K562 (cell line): ENCODE measurements at regions not wholly inside any gene's neighbourhood (a gene's known extent, or its start where the extent isn't known, plus 50 kb on each side); places are given as distances from the start of the nearest gene placed in this dataset.
A peak's percentile ranks its signal among the peaks of the same experiment; 100 is the strongest.

Experiments
- CEBPB ChIP-seq: fragments of 450-650 bp; IDR thresholded peaks from 2 replicates; pipeline ENCODE4 v1.6.1; 2016; ENCODE audit warnings: missing genetic modification characterization, missing compliant biosample characterization
- CTCF ChIP-seq, 3 experiments: IDR thresholded peaks in 2 of 3; conservative IDR thresholded peaks in 1 of 3; 2 replicates each; pipeline ENCODE4 v1.5.1; 2011 to 2012; ENCODE audit warnings: low read length in 3 of 3, mild to moderate bottlenecking in 3 of 3, control low read depth in 2 of 3, improper control_type of control experiment in 1 of 3, inconsistent platforms in 1 of 3, low read depth in 1 of 3, mixed read lengths in 1 of 3, moderate library complexity in 1 of 3; ENCODE audit not compliant: insufficient read depth in 2 of 3
- EP300 ChIP-seq: IDR thresholded peaks from 2 replicates; pipeline ENCODE4 v1.6.1; 2012; ENCODE audit warnings: low read length, improper control_type of control experiment
- KDM1A ChIP-seq, 2 experiments: fragments of 450-650 bp; IDR thresholded peaks; 2 replicates each; pipeline ENCODE4 v1.6.1; 2016; ENCODE audit warnings: mild to moderate bottlenecking in 2 of 2
- POLR2A ChIP-seq: fragments of 450-650 bp; conservative IDR thresholded peaks from 2 replicates; pipeline ENCODE4 v1.6.1; 2016
- POLR2AphosphoS5 ChIP-seq: IDR thresholded peaks from 2 replicates; pipeline ENCODE4 v1.6.1; 2011; ENCODE audit warnings: mild to moderate bottlenecking, low read depth, low read length, moderate library complexity; ENCODE audit not compliant: control insufficient read depth, insufficient read depth
- PTBP1 ChIP-seq: fragments of 200-400 bp; formaldehyde crosslinking; IDR thresholded peaks from 2 replicates; pipeline ENCODE4 v1.6.1; 2017; ENCODE audit warnings: low read depth, low read length
- RAD21 ChIP-seq, 2 experiments: fragments of 250-450 bp in 1 of 2; fragments of 450-650 bp in 1 of 2; sonication (Bioruptor Pico) in 1 of 2; formaldehyde crosslinking in 1 of 2; IDR thresholded peaks in 1 of 2; conservative IDR thresholded peaks in 1 of 2; 2 replicates each; pipeline versions ENCODE4 v1.4.0 to v1.8.0; 2020 to 2022; ENCODE audit warnings: mild to moderate bottlenecking in 2 of 2, moderate library complexity in 1 of 2
- SMARCA5 ChIP-seq: fragments of 450-650 bp; IDR thresholded peaks from 2 replicates; pipeline ENCODE4 v1.6.1; 2016
- TSHZ1 ChIP-seq: fragments of 250-450 bp; sonication (Bioruptor Pico); IDR thresholded peaks from 2 replicates; pipeline ENCODE4 v1.4.0; 2020; ENCODE audit warnings: mild to moderate bottlenecking, moderate library complexity
- ZBTB34 ChIP-seq: fragments of 250-450 bp; sonication (Bioruptor Pico); IDR thresholded peaks from 2 replicates; pipeline ENCODE4 v1.8.0; 2021; ENCODE audit warnings: mild to moderate bottlenecking, moderate library complexity
- ZBTB7A ChIP-seq: IDR thresholded peaks from 2 replicates; pipeline ENCODE4 v1.6.1; 2011; ENCODE audit warnings: low read depth, mild to moderate bottlenecking, low read length, moderate library complexity, borderline replicate concordance; ENCODE audit not compliant: control insufficient read depth
- ZNF311 ChIP-seq: fragments of 250-450 bp; sonication (Bioruptor Pico); IDR thresholded peaks from 2 replicates; pipeline ENCODE4 v1.4.0; 2020; ENCODE audit warnings: mild to moderate bottlenecking, moderate library complexity

GRCh38 chr13:46992383-46992952, 95.6 kb upstream of the HTR2A start:
- TF ChIP-seq CEBPB (tag) (no peak), PTBP1 (no peak), TSHZ1 (CRISPR knock-in tag) (no peak), RAD21 (CRISPR knock-in tag; conservative IDR thresholded peaks at IDR 0.05 in 1 of 2, IDR thresholded peaks at IDR 0.05 in 1 of 2) (peak; percentile 21 to 52; a peak in 3 of 4 replicates), POLR2A (no peak), ZBTB34 (CRISPR knock-in tag) (no peak), ZBTB7A (no peak), EP300 (no peak), ZNF311 (CRISPR knock-in tag) (no peak), CTCF (IDR thresholded peaks at IDR 0.05 in 2 of 3, conservative IDR thresholded peaks at IDR 0.05 in 1 of 3; ENCODE audit: insufficient read depth in 2 of 3, low read depth in 1 of 3, low read length in 3 of 3) (peak in 2 of 3 experiments; percentile 28 to 35; a peak in 2 of 6 replicates), KDM1A (IDR thresholded peaks at IDR 0.05) (no peak), SMARCA5 (no peak), POLR2AphosphoS5 (no peak)
